ENCODE measurements at regions not wholly inside any gene's neighbourhood (a gene's known extent, or its start where the extent isn't known, plus 50 kb on each side); places are given as distances from the start of the nearest gene placed in this dataset.

- H3K79me2 ChIP-seq (ENCODE audit: insufficient read depth, low read depth): no peaks in the 10 kb centered on the region
- H3K36me3 ChIP-seq (ENCODE audit: insufficient read depth): no peaks in the 10 kb centered on the region
- H3K4me1 ChIP-seq (ENCODE audit: low read depth, poor library complexity, severe bottlenecking): no peaks in the 10 kb centered on the region
- no peak overlapping the region for H3K4me3 ChIP-seq (IDR thresholded peaks at IDR 0.05; ENCODE audit: insufficient read depth, low read depth, low read length)
- no peaks in the 10 kb centered on the region for H3K27me3 ChIP-seq (ENCODE audit: insufficient read depth, low read depth)
- no peak overlapping the region for H3K9ac ChIP-seq
- no peak overlapping the region for H2AFZ ChIP-seq (ENCODE audit: low read depth)
- H4K20me1 ChIP-seq (ENCODE audit: insufficient read depth): no peaks in the 10 kb centered on the region
- no peak overlapping the region for H3K4me2 ChIP-seq
- TF ChIP-seq, protein P1, sequence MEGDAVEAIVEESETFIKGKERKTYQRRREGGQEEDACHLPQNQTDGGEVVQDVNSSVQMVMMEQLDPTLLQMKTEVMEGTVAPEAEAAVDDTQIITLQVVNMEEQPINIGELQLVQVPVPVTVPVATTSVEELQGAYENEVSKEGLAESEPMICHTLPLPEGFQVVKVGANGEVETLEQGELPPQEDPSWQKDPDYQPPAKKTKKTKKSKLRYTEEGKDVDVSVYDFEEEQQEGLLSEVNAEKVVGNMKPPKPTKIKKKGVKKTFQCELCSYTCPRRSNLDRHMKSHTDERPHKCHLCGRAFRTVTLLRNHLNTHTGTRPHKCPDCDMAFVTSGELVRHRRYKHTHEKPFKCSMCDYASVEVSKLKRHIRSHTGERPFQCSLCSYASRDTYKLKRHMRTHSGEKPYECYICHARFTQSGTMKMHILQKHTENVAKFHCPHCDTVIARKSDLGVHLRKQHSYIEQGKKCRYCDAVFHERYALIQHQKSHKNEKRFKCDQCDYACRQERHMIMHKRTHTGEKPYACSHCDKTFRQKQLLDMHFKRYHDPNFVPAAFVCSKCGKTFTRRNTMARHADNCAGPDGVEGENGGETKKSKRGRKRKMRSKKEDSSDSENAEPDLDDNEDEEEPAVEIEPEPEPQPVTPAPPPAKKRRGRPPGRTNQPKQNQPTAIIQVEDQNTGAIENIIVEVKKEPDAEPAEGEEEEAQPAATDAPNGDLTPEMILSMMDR (conservative IDR thresholded peaks at IDR 0.05; ENCODE audit: low read depth, low read length): no peak
- no peak overlapping the region for H3K27ac ChIP-seq
Measured at GRCh38 chr21:25513810-25514209, 93.5 kb downstream of the MRPL39 start.

GRCh38 chr21:25512095-25513081, 94.9 kb downstream of the MRPL39 start:
- Histone ChIP-seq H3K36me3 (ENCODE audit: insufficient read depth) (no peaks in the 10 kb centered on the region), H3K4me1 (ENCODE audit: low read depth, poor library complexity, severe bottlenecking) (no peaks in the 10 kb centered on the region), H3K79me2 (ENCODE audit: insufficient read depth, low read depth) (no peaks in the 10 kb centered on the region), H4K20me1 (ENCODE audit: insufficient read depth) (no peaks in the 10 kb centered on the region), H2AFZ (ENCODE audit: low read depth) (no peak overlapping the region), H3K4me2 (no peak overlapping the region), H3K9ac (no peak overlapping the region), H3K4me3 (IDR thresholded peaks at IDR 0.05; ENCODE audit: insufficient read depth, low read depth, low read length) (no peak overlapping the region), H3K27me3 (ENCODE audit: insufficient read depth, low read depth) (no peaks in the 10 kb centered on the region), H3K27ac (no peak overlapping the region)
- TF ChIP-seq, protein P1 (conservative IDR thresholded peaks at IDR 0.05; ENCODE audit: low read depth, low read length): no peak

- Histone ChIP-seq H3K4me1 (ENCODE audit: low read depth, poor library complexity, severe bottlenecking) (no peaks in the 10 kb centered on the region), H2AFZ (ENCODE audit: low read depth) (no peak overlapping the region), H3K4me2 (no peak overlapping the region), H3K79me2 (ENCODE audit: insufficient read depth, low read depth) (no peaks in the 10 kb centered on the region), H3K27me3 (ENCODE audit: insufficient read depth, low read depth) (no peaks in the 10 kb centered on the region), H3K9ac (no peak overlapping the region), H3K36me3 (ENCODE audit: insufficient read depth) (no peaks in the 10 kb centered on the region), H3K4me3 (IDR thresholded peaks at IDR 0.05; ENCODE audit: insufficient read depth, low read depth, low read length) (no peak overlapping the region), H4K20me1 (ENCODE audit: insufficient read depth) (no peaks in the 10 kb centered on the region), H3K27ac (no peak overlapping the region)
- TF ChIP-seq, protein P1 (conservative IDR thresholded peaks at IDR 0.05; ENCODE audit: low read depth, low read length): no peak
Measured at GRCh38 chr21:25509862-25510261, 97.4 kb downstream of the MRPL39 start.

DNA sequence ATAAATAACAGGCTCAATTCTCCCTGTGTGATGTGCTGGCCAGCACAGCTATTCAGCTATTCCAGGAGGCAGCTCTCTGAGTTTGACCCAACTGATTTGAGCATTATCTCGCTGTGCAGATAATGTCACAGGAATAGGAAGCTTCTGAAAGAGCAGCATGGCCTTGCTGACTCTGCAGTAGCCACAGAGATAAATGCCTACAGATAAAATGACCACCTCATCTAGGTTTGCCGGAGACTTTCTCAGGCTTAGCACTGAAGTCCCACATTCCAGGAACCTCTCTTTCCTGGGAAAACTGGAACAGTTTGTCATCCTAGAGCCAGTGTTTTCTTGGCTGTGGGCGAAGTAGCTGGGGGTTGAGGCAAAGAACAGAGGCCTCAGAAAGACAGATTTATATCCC, 98.9 kb downstream of the MRPL39 start:
- H4K20me1 ChIP-seq (ENCODE audit: insufficient read depth): no peaks in the 10 kb centered on the region
- H3K4me2 ChIP-seq: no peak overlapping the region
- TF ChIP-seq, protein P1 (conservative IDR thresholded peaks at IDR 0.05; ENCODE audit: low read depth, low read length): no peak
- no peak overlapping the region for H3K4me3 ChIP-seq (IDR thresholded peaks at IDR 0.05; ENCODE audit: insufficient read depth, low read depth, low read length)
- no peaks in the 10 kb centered on the region for H3K27me3 ChIP-seq (ENCODE audit: insufficient read depth, low read depth)
- no peaks in the 10 kb centered on the region for H3K36me3 ChIP-seq (ENCODE audit: insufficient read depth)
- no peak overlapping the region for H3K27ac ChIP-seq
- no peaks in the 10 kb centered on the region for H3K4me1 ChIP-seq (ENCODE audit: low read depth, poor library complexity, severe bottlenecking)
- no peak overlapping the region for H3K9ac ChIP-seq
- H3K79me2 ChIP-seq (ENCODE audit: insufficient read depth, low read depth): no peaks in the 10 kb centered on the region
- H2AFZ ChIP-seq (ENCODE audit: low read depth): no peak overlapping the region
